ENCODE measurements at regions not wholly inside any gene's neighbourhood (a gene's known extent, or its start where the extent isn't known, plus 50 kb on each side); places are given as distances from the start of the nearest gene placed in this dataset.

GRCh38 chr15:92533298-92533697 lies 122.3 kb downstream of the FAM174B start:
- no peak for TF ChIP-seq CTCF (conservative IDR thresholded peaks at IDR 0.05)
- 88 to 89% methylated on average over 1 to 2 of the region's 2 CpGs for WGBS, 2 experiments (ENCODE audit: insufficient coverage in 1 of 2, insufficient read length in 1 of 2)
- H3K27ac ChIP-seq (ENCODE audit: low read depth, low read length), result no peak overlapping the region
- DNase-seq, result no peak
- H3K27me3 ChIP-seq (ENCODE audit: control insufficient read depth, insufficient read depth, low read length, poor library complexity, severe bottlenecking), result no peaks in the 10 kb centered on the region
- H3K36me3 ChIP-seq (ENCODE audit: control insufficient read depth, insufficient read depth, low read length), result no peaks in the 10 kb centered on the region
- peaks cover 36% of the 10 kb centered on the region for H3K9me3 Mint-ChIP-seq
- no peak overlapping the region for H3K4me3 ChIP-seq (ENCODE audit: low read length)
- H3K4me3 Mint-ChIP-seq, result no peak overlapping the region
- H3K4me1 Mint-ChIP-seq, result no peaks in the 10 kb centered on the region
- peaks cover 6% of the 10 kb centered on the region for H3K36me3 Mint-ChIP-seq (ENCODE audit: low read depth)
- H3K9ac ChIP-seq (ENCODE audit: extremely low read depth, low read length, poor library complexity, severe bottlenecking), result no peak overlapping the region
- H3K27ac Mint-ChIP-seq, result no peak overlapping the region
- peaks cover 23% of the 10 kb centered on the region for H3K27me3 Mint-ChIP-seq (ENCODE audit: insufficient read depth)
- peaks cover 32% of the 10 kb centered on the region for H3K9me3 ChIP-seq (ENCODE audit: control insufficient read depth, low read length)
- H3K4me1 ChIP-seq (ENCODE audit: control insufficient read depth, insufficient read depth, low read length), result no peaks in the 10 kb centered on the region

- Mint-ChIP-seq H3K9me3 (peaks cover 50% of the 10 kb centered on the region), H3K4me1 (no peaks in the 10 kb centered on the region), H3K4me3 (no peak overlapping the region), H3K27ac (no peak overlapping the region), H3K36me3 (ENCODE audit: low read depth) (peaks cover 6% of the 10 kb centered on the region), H3K27me3 (ENCODE audit: insufficient read depth) (peaks cover 20% of the 10 kb centered on the region)
- Histone ChIP-seq H3K9ac (ENCODE audit: extremely low read depth, low read length, poor library complexity, severe bottlenecking) (no peak overlapping the region), H3K9me3 (ENCODE audit: control insufficient read depth, low read length) (peaks cover 32% of the 10 kb centered on the region), H3K27ac (ENCODE audit: low read depth, low read length) (no peak overlapping the region), H3K36me3 (ENCODE audit: control insufficient read depth, insufficient read depth, low read length) (no peaks in the 10 kb centered on the region), H3K27me3 (ENCODE audit: control insufficient read depth, insufficient read depth, low read length, poor library complexity, severe bottlenecking) (no peaks in the 10 kb centered on the region), H3K4me1 (ENCODE audit: control insufficient read depth, insufficient read depth, low read length) (no peaks in the 10 kb centered on the region), H3K4me3 (ENCODE audit: low read length) (no peak overlapping the region)
- no peak for DNase-seq
- no peak for TF ChIP-seq CTCF (conservative IDR thresholded peaks at IDR 0.05)
- 93% methylated on average over 1 of the region's 1 CpG; no CpG with 5 or more reads in 1 of the 2 experiments for WGBS, 2 experiments (ENCODE audit: insufficient coverage in 1 of 2, insufficient read length in 1 of 2)
These were observed 124.2 kb downstream of the FAM174B start for GRCh38 chr15:92531406-92531805.

- no peaks in the 10 kb centered on the region for H3K36me3 Mint-ChIP-seq (ENCODE audit: low read depth)
- H3K4me1 Mint-ChIP-seq, result peaks cover 5% of the 10 kb centered on the region
- no peak for TF ChIP-seq CTCF (conservative IDR thresholded peaks at IDR 0.05)
- H3K27ac Mint-ChIP-seq, result no peak overlapping the region
- H3K27me3 Mint-ChIP-seq (ENCODE audit: insufficient read depth), result peaks cover 20% of the 10 kb centered on the region
- H3K27ac ChIP-seq (ENCODE audit: low read depth, low read length), result no peak overlapping the region
- H3K4me1 ChIP-seq (ENCODE audit: control insufficient read depth, insufficient read depth, low read length), result no peaks in the 10 kb centered on the region
- 100% methylated on average over 1 of the region's 1 CpG; no CpG with 5 or more reads in 1 of the 2 experiments for WGBS, 2 experiments (ENCODE audit: insufficient coverage in 1 of 2, insufficient read length in 1 of 2)
- no peak for DNase-seq
- H3K4me3 ChIP-seq (ENCODE audit: low read length), result no peak overlapping the region
- no peak overlapping the region for H3K9ac ChIP-seq (ENCODE audit: extremely low read depth, low read length, poor library complexity, severe bottlenecking)
- peaks cover 31% of the 10 kb centered on the region for H3K9me3 Mint-ChIP-seq
- H3K9me3 ChIP-seq (ENCODE audit: control insufficient read depth, low read length), result peaks cover 11% of the 10 kb centered on the region
- H3K36me3 ChIP-seq (ENCODE audit: control insufficient read depth, insufficient read depth, low read length), result no peaks in the 10 kb centered on the region
- H3K27me3 ChIP-seq (ENCODE audit: control insufficient read depth, insufficient read depth, low read length, poor library complexity, severe bottlenecking), result no peaks in the 10 kb centered on the region
- no peak overlapping the region for H3K4me3 Mint-ChIP-seq
These were observed 126.8 kb downstream of the FAM174B start for GRCh38 chr15:92528736-92529135.
